NCI-H2107 (cell line): ENCODE measurements at regions not wholly inside any gene's neighbourhood (a gene's known extent, or its start where the extent isn't known, plus 50 kb on each side); places are given as distances from the start of the nearest gene placed in this dataset.

Source experiments
- DNase-seq: peaks from one replicate; lab custom pipeline; 2025; lab: John Stamatoyannopoulos, UW

GRCh38 chr9:78493166-78493742 lies 196.3 kb downstream of the PSAT1 start:
- DNase-seq: no peak

- no peak for DNase-seq
Measured at GRCh38 chr9:78502566-78502965, 205.6 kb downstream of the PSAT1 start.

DNA sequence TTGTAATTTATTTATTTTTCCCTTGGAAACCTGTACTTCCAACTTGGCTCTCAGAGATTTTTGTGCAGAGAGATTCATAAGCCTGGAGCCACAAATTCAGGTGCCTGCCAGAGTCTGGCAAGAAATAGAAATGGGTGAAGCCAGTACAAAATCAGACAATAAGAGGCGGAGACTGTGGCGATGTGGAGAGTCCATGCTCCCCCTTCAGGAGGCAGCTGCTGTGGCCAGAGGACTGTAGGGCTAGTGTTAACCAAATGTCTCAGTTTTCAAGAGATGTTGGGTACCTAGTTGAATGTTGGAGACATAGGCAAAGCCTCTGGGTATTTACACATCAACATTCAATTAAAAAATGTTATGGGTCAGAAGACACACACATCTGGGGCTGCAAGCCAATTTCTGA lies 208.6 kb downstream of the PSAT1 start:
- DNase-seq: no peak

GRCh38 chr9:78507037-78507436 lies 210.1 kb downstream of the PSAT1 start:
- DNase-seq: no peak

GRCh38 chr9:78510035-78510434 lies 213.1 kb downstream of the PSAT1 start:
- DNase-seq: no peak

DNA sequence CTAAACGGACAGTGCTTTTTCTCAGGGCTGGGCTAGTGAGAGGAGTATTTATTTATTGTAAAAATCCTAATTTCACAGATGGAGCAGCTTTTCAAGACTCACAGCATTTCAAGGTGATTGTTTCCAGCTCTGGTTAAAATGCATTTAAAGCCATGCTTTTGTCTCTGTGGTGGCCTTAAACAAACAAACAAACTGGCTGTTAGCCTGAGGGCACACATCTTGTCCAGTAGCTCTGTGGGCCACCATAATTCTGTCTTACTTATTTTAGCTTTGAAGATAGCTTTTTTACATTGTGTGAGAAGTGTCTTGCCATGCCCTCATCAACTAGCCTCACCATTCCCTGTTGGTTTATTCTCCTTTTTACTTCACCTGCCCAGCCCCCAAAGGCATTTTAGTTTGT lies 218.2 kb downstream of the PSAT1 start:
- no peak for DNase-seq

DNA sequence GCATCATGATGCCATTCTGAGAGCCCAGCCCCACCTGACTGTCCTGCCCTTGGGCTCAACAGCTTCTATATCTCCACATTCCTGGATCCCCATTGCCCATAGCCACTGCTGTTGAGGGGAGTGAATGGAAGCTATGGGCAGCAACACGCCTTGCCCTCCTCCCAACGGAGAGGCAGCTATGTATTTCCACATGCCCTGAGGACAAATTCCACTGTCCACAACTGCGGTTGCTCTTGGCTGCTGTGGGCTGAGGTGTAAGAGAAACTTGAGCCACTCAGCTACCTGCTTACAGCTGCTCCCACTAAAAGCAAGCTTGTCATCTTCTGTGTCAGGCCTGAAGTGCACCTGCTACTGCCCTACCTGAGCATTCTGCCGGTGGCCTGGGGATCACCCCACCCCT lies 222.9 kb downstream of the PSAT1 start:
- DNase-seq: no peak

DNA sequence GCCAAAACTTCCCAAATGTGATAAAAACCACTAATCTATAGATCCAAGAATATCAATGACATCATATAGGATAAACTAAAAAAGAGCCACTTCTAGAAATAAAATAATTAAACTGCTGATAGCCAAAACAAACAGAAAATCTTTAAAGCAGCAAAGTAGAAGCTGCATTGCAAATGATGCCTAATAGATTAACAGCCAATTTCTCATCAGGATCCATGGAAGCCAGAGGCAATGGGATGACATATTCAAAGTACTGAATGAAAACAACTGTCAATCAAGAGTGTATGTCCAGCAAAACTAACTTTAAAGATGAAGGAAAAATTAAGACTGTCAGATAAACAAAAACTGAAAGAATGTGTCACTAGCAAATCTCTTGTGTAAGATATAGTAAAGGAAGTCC lies 224.8 kb downstream of the PSAT1 start:
- no peak for DNase-seq

DNA sequence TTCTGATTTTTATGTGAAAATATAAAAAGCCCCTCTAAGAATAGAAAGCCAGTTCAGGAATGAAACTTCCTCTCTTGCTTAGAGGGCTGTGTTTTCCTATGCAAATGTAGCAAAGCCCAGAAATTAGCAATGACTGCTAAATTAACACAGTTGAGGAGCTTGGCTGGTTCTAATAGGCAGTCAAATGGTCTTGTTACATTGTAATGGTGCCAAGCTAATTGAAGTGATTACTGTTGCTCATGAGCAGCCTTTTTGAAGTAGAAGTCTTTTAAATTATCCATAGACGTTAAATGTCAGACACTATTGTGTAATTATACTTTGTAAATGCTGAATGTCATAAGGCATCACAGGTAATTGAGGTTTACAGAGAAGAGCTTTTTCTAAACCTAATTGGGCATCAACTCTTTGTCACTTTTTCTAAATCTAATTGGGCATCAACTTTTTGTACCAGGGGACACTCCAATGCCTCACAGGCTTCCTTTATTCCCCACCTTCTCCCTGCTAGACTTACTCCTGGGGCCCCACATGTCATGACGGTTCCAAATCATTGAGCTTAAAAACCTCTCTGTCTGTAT lies 229.1 kb downstream of the PSAT1 start:
- DNase-seq: no peak

GRCh38 chr9:78533500-78533899 lies 236.6 kb downstream of the PSAT1 start:
- no peak for DNase-seq

DNA sequence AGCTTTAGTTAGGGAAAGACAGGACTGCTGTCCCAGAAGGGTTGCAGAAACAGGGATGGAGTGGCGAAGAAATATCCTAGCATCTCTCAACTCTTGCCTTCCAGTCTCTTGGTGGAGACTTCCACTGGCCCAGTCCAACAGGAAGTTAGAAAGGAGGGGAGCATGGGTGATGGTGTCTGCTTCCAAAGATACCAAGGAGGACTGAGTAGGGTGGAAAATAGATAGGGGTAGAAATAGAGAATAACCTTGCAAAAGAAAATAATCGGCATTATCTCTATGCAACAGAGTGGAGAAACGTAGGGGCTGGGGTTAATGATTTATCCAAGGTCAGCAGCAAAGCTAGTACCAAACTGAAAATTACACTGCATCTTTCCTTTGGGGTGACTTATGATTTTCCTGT lies 242.3 kb downstream of the PSAT1 start:
- DNase-seq: no peak

GRCh38 chr9:78539904-78540303 lies 243.0 kb downstream of the PSAT1 start:
- DNase-seq: no peak

DNA sequence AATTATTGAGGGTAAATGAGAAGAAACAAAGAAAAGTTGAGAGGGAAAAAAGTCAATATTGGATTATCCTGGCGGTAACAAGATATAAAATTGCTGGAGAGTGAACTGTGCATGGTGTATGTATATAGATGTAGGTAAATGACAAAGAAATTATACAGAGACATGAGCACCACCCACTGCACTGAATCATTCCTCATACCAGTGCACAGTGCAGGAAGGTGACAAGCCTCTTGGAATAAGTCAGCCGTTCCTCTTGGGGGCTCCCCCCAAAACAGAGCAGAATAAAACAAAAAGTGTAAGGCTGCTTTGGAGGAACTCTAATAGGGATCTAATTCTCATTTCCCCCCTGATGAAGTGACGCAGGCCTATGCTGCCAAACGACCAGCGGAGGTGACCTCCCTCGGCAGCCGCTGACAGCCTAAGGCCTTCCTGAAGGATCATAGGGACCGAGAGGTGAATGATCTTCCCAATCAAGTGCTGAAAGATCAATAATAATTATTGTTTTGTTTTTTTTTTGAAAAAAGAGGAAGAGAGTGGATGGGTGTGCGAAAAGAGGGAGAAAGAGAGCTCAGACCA lies 245.0 kb downstream of the PSAT1 start:
- DNase-seq: no peak

DNA sequence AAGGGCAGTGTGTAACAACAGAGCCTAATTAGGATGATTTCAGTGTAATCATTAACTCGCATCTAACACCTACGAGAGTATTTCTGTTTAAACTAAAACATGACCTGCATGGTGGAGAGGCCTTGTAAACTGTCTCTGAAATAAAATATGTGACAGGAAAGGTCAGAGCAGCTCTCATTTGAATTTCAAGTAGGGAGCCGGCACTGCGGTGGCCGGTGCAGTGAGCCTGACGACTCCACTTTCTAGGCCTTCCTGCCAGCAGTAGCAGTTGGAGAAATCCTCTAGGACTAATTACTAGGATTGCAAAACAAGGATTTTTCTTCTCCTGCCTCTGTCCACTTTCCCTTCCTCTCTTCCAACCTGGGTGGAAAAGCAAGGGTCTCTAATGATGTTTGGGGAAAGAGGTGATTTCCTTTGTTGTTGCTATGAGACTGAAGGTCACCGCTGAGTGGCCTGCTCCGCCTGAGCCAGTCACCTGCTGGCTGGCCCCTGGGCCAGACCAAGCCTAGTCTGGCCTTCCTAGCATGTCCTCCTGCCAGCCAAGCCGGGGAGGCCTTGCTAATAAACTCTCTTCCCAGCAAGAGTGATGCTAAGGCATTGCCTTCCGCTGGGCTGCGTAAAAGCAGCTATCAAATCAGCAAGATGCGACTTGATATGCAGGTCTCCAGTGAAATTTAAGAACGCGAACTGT lies 245.7 kb downstream of the PSAT1 start:
- no peak for DNase-seq

DNA sequence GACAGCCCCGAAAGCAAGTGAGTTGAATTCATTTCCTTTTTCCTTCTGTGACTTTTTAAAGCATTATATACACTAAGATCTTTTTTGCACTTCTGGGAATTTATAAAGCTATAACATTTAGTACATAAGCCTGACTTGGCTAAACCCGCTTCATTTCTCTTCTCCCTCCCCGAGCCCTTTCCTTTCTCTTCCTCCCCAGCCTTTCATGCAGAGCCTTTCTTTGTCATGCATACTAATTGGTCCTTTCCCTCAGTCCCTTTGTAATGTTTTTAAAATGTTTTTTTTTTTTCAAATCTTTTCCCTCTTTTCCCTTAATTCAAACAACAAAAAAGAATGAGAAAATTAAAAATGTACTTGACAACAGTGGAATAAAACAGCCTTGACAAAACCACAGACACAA lies 246.4 kb downstream of the PSAT1 start:
- DNase-seq: no peak

DNA sequence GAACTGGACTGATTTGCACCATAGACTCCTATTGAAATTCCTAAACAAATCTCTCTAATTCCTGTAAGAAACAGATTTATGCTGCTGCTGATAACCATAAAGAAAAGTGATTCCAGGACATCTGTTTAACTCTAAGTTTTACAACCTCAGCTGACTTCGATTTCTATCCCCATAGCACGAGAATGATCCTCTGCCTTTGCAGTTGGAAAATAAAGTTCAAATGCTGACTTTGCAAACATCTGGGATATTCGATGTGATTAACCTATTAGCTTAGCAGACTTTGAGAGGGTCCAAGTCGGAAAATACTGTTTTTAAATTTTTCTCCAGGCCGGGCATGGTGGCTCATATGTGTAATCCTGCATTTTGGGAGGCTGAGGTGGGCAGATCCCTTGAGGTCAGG lies 247.3 kb downstream of the PSAT1 start:
- DNase-seq: no peak

- DNase-seq: no peak
Measured at GRCh38 chr9:78547831-78548230, 250.9 kb downstream of the PSAT1 start.

DNA sequence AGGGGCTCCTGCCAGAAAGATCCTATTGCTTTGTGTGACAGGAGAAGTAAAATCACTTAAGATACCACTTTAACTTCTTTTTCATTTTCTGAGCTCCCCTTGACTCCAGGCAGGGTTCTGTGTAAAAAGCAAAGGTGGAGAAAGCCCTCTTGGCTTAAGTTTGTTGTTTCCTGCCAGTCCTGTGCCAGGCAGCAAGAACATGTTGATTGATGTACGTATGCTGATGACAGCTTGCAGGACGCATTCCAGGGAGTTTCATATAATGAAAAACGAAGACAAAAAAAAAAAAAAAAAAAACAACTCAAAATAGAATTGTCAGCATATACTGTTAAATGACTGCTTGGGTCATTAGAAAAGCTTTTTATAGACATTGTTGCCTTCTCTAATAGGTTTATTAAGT lies 251.7 kb downstream of the PSAT1 start:
- DNase-seq: no peak

DNA sequence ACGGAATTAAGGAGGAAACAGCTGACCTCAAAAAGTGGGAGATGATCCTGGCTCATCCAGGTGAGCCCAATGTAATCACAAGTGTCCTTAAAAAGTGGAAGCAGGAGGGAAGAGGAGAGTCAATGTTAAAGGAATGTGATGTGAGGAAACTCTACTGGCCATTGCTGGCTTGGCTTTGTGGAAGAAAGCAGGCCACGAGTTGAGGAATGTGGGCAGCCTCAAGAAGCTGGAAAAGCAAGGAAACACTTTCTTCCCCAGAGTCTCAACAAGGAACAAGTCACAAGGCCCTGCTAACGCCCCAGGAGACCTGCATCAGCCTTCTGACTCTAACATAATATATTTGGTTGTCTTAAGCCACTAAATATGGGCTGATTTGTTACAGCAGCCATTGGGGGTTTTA lies 252.8 kb downstream of the PSAT1 start:
- DNase-seq: no peak

DNA sequence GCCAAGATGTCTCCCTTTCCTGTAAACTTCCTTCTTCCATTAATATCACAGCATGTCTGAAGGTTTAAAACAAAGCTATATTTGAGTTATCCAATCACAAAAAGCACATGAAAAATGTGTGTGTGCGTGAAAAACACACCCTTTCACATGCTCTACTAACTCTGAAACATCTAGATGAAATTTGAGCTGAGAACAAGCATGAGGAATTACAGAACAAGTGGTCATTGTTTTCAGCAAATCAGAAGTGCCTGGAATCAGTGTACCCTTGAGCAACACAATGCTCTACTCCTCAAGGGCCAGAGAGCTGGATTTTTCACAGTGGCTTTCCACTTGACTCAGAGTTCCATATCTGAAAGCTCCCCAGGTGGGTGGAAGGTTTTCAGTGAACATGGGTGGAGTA lies 255.9 kb downstream of the PSAT1 start:
- peak; percentile 21 for DNase-seq

DNA sequence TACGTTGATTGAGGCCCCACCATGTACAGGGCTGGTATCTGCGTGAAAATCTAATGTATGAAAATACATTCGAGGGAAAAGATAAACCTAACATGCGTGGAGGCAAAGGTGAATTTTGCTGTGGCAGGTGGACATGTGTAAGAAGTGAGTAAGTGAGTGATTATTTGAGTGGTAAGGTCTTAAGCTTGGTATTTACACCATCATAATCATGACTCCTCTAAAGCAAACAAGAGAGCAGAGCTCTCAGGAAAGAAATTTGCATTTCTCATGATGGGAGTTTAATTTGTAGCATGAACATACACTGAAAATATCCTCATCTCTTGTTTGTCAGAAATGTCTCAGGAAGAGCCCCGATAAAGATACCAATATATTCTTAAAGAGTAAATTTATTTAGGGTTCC lies 260.6 kb downstream of the PSAT1 start:
- no peak for DNase-seq

GRCh38 chr9:78559449-78559885 lies 262.5 kb downstream of the PSAT1 start:
- DNase-seq: no peak

GRCh38 chr9:78562021-78562420 lies 265.1 kb downstream of the PSAT1 start:
- DNase-seq: no peak
